Sigmoid colon (tissue), 4 donors: ENCODE measurements at regions not wholly inside any gene's neighbourhood (a gene's known extent, or its start where the extent isn't known, plus 50 kb on each side); places are given as distances from the start of the nearest gene placed in this dataset.

Experiments
- POLR2A ChIP-seq, 2 donors: fragments of 450-650 bp; IDR thresholded peaks; one replicate each; pipeline ENCODE4 v1.6.1; 2016; ENCODE audit warnings: antibody characterized with exemption in 2 of 2, mild to moderate bottlenecking in 2 of 2, moderate library complexity in 2 of 2
- POLR2AphosphoS5 ChIP-seq, 4 donors: sonication (generic); formaldehyde crosslinking; IDR thresholded peaks; one replicate each; pipeline ENCODE4 v1.6.1; 2017; ENCODE audit warnings: antibody characterized with exemption in 4 of 4
- TF ChIP-seq, protein P1 (sequence below), 4 experiments: fragments of 450-650 bp in 3 of 4; fragments of 200-600 bp in 1 of 4; IDR thresholded peaks; one replicate each; pipeline ENCODE4 v1.5.1; 2016 to 2019; ENCODE audit warnings: antibody characterized with exemption in 4 of 4, mild to moderate bottlenecking in 3 of 4, moderate library complexity in 2 of 4

DNA sequence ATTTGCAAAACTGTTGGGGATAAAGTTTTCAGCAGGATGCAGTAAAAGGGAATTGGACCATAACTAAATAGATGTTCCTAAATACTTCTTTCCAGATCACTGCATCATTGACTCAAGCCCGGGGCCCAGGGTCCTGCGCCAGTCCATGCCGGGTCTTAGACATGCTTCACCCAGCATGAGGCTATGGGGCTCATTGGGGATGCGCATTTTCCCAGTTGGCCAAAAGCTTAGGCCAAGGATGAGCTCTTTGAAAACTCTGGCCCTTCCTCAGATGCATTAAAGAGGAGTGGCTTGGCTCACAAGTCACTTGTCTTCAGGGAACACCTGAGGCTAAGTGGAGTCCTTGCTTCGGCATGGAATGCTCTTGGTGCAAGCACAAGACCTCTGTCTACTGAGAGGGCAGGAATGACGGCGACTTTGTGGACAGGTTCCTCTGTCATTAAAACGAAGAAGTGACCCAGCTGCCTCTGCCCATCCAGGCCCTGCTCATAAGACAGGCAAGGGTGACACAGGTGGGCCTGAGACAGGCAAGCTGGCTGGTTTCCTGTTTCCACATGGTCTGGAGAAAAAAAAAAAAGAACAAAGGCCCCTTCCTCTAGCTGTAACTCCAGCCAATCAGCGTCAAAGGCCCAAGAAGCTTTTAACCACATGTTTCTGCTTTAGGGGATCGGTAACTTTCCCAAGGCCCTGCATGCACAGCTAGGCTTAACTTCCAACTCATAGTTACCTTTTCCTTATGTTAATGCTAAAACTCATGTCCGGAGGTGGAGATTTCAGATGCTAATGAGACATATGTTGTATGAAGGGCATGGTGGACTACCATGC lies 81.4 kb upstream of the CDH4 start:
- no peak for TF ChIP-seq POLR2A (IDR thresholded peaks at IDR 0.05)
- no peak for TF ChIP-seq POLR2AphosphoS5 (IDR thresholded peaks at IDR 0.05)
- TF ChIP-seq, protein P1, sequence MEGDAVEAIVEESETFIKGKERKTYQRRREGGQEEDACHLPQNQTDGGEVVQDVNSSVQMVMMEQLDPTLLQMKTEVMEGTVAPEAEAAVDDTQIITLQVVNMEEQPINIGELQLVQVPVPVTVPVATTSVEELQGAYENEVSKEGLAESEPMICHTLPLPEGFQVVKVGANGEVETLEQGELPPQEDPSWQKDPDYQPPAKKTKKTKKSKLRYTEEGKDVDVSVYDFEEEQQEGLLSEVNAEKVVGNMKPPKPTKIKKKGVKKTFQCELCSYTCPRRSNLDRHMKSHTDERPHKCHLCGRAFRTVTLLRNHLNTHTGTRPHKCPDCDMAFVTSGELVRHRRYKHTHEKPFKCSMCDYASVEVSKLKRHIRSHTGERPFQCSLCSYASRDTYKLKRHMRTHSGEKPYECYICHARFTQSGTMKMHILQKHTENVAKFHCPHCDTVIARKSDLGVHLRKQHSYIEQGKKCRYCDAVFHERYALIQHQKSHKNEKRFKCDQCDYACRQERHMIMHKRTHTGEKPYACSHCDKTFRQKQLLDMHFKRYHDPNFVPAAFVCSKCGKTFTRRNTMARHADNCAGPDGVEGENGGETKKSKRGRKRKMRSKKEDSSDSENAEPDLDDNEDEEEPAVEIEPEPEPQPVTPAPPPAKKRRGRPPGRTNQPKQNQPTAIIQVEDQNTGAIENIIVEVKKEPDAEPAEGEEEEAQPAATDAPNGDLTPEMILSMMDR (IDR thresholded peaks at IDR 0.05), result no peak
